ENCODE measurements at regions not wholly inside any gene's neighbourhood (a gene's known extent, or its start where the extent isn't known, plus 50 kb on each side); places are given as distances from the start of the nearest gene placed in this dataset.

DNA sequence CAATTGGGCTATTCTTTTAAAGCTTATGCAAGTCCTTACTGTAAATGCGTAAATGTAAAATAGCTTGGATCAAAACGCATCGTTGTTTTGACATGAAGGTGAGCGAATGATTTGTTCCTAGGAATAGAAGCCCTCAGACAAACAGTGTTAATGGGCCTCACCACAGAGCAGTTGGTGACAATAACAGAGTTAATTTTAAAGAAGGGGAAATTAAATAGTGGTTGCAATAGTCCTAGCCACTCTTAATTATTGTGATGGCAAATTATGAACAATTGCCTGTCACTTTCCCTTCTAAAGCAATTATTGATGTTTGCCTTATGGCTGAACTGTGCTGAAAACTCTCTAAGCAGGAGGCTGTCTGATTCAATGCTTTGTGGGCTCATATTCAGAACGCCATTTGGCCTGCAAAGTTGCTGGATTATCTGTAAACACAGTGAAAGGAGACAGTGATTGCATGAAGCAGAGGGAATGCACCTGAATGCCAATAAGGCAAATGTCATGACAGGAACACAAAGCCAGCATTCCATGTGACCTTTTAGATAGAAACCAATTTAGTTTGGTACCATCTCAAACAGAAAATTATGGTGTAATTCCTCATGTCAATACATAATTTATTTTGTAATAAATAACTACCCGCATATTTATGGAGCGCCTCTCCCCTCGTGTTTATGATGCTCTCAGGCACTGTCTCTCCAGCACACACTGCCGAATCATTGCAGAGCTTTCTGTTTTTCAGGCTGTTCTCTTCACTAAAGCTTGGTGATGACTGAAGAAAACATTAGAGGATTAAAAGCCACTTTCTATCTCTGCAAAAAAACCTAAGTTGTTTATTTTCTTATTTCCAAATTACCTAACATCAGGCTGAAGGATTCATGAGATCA lies 387.5 kb downstream of the HACE1 start (continued):
- TF ChIP-seq RBM22 (optimal IDR thresholded peaks at IDR 0.05; ENCODE audit: low read length): no peak
- no peak for TF ChIP-seq GLI4 (CRISPR knock-in tag; IDR thresholded peaks at IDR 0.05; ENCODE audit: borderline replicate concordance)

DNA sequence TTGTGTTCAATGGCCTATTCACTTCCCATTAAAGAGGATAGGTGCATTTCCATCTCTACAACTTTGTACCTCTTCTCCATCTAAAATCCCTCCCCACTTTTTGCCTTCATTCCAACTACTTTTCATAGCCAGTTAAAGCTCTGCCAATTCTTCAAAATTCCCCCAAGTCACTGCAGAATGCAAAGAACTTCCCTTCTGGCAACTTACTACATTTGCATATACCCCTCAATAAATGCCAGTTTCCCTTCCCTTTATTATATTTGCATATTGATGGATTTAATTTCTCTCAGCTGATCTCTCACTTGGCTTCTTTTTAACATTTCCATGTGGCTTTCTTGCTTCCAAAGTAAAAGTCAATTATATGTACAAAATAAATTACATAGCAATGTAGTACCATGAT lies 393.4 kb downstream of the HACE1 start:
- no peaks in the 10 kb centered on the region for H3K27me3 ChIP-seq (ENCODE audit: control insufficient read depth in 1 of 2, insufficient read depth in 2 of 2, low read length in 2 of 2)
- intact Hi-C loops (cut with micrococcal nuclease; ENCODE audit: unreplicated experiment): no loop called here
- no peak overlapping the region for H2AFZ ChIP-seq (ENCODE audit: low read length)
- no peak overlapping the region for H3K27ac ChIP-seq (ENCODE audit: extremely low read length, insufficient read depth, low read length)
- no peak for DNase-seq (ENCODE audit: low spot score)
- no peak overlapping the region for H3K4me3 ChIP-seq (replicated peaks in 1 of 3; ENCODE audit: insufficient read depth in 1 of 3, low read depth in 2 of 3, low read length in 3 of 3)
- ChIA-PET CTCF (ENCODE audit: low intra/inter-chr PET ratio, low total read pairs) (no interaction called here), POLR2A (no interaction called here)
- H3K4me2 ChIP-seq (ENCODE audit: low read depth, low read length): no peak overlapping the region
- no peaks in the 10 kb centered on the region for H4K20me1 ChIP-seq (ENCODE audit: insufficient read depth, low read length)
- in situ Hi-C loops (cut with HindIII; ENCODE audit: extremely low pct_ligation_motif_present, low pct_unique_long_range_greater_than_20kb): no loop called here
- no peak overlapping the region for H3K9ac ChIP-seq (ENCODE audit: insufficient read depth, low read depth, low read length)
- no peaks in the 10 kb centered on the region for H3K79me2 ChIP-seq (ENCODE audit: insufficient read depth, low read length)
- FAIRE-seq: no peak
- BruUV-seq (replicated peaks): no TSS peak
- no peak for ATAC-seq
- H3K9me3 ChIP-seq (ENCODE audit: low read length): no peaks in the 10 kb centered on the region
- peaks cover 7% of the 10 kb centered on the region for H3K4me1 ChIP-seq (ENCODE audit: insufficient read depth, low read length)
- H3K36me3 ChIP-seq (replicated peaks in 1 of 2; ENCODE audit: control insufficient read depth in 1 of 2, insufficient read depth in 2 of 2, low read length in 2 of 2): no peaks in the 10 kb centered on the region
- TF ChIP-seq TBL1XR1 (IDR thresholded peaks at IDR 0.05; ENCODE audit: borderline replicate concordance, low read length, partially characterized antibody) (no peak), SALL1 (CRISPR knock-in tag; IDR thresholded peaks at IDR 0.05) (no peak), ZNF382 (CRISPR knock-in tag; IDR thresholded peaks at IDR 0.05; ENCODE audit: borderline replicate concordance) (no peak)
- TF ChIP-seq, protein P1, sequence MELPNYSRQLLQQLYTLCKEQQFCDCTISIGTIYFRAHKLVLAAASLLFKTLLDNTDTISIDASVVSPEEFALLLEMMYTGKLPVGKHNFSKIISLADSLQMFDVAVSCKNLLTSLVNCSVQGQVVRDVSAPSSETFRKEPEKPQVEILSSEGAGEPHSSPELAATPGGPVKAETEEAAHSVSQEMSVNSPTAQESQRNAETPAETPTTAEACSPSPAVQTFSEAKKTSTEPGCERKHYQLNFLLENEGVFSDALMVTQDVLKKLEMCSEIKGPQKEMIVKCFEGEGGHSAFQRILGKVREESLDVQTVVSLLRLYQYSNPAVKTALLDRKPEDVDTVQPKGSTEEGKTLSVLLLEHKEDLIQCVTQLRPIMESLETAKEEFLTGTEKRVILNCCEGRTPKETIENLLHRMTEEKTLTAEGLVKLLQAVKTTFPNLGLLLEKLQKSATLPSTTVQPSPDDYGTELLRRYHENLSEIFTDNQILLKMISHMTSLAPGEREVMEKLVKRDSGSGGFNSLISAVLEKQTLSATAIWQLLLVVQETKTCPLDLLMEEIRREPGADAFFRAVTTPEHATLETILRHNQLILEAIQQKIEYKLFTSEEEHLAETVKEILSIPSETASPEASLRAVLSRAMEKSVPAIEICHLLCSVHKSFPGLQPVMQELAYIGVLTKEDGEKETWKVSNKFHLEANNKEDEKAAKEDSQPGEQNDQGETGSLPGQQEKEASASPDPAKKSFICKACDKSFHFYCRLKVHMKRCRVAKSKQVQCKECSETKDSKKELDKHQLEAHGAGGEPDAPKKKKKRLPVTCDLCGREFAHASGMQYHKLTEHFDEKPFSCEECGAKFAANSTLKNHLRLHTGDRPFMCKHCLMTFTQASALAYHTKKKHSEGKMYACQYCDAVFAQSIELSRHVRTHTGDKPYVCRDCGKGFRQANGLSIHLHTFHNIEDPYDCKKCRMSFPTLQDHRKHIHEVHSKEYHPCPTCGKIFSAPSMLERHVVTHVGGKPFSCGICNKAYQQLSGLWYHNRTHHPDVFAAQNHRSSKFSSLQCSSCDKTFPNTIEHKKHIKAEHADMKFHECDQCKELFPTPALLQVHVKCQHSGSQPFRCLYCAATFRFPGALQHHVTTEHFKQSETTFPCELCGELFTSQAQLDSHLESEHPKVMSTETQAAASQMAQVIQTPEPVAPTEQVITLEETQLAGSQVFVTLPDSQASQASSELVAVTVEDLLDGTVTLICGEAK (IDR thresholded peaks at IDR 0.05): no peak
- TF ChIP-seq, protein P1 (CRISPR knock-in tag; IDR thresholded peaks at IDR 0.05): no peak
- TF ChIP-seq, protein P2, sequence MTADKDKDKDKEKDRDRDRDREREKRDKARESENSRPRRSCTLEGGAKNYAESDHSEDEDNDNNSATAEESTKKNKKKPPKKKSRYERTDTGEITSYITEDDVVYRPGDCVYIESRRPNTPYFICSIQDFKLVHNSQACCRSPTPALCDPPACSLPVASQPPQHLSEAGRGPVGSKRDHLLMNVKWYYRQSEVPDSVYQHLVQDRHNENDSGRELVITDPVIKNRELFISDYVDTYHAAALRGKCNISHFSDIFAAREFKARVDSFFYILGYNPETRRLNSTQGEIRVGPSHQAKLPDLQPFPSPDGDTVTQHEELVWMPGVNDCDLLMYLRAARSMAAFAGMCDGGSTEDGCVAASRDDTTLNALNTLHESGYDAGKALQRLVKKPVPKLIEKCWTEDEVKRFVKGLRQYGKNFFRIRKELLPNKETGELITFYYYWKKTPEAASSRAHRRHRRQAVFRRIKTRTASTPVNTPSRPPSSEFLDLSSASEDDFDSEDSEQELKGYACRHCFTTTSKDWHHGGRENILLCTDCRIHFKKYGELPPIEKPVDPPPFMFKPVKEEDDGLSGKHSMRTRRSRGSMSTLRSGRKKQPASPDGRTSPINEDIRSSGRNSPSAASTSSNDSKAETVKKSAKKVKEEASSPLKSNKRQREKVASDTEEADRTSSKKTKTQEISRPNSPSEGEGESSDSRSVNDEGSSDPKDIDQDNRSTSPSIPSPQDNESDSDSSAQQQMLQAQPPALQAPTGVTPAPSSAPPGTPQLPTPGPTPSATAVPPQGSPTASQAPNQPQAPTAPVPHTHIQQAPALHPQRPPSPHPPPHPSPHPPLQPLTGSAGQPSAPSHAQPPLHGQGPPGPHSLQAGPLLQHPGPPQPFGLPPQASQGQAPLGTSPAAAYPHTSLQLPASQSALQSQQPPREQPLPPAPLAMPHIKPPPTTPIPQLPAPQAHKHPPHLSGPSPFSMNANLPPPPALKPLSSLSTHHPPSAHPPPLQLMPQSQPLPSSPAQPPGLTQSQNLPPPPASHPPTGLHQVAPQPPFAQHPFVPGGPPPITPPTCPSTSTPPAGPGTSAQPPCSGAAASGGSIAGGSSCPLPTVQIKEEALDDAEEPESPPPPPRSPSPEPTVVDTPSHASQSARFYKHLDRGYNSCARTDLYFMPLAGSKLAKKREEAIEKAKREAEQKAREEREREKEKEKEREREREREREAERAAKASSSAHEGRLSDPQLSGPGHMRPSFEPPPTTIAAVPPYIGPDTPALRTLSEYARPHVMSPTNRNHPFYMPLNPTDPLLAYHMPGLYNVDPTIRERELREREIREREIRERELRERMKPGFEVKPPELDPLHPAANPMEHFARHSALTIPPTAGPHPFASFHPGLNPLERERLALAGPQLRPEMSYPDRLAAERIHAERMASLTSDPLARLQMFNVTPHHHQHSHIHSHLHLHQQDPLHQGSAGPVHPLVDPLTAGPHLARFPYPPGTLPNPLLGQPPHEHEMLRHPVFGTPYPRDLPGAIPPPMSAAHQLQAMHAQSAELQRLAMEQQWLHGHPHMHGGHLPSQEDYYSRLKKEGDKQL (CRISPR knock-in tag; IDR thresholded peaks at IDR 0.05; ENCODE audit: low read depth): no peak

Data from HepG2 (cell line).